ACC112 (cell line): ENCODE measurements at regions not wholly inside any gene's neighbourhood (a gene's known extent, or its start where the extent isn't known, plus 50 kb on each side); places are given as distances from the start of the nearest gene placed in this dataset.

Source experiments
- H2AFZ ChIP-seq: fragments of 200-600 bp; sonication (generic); one replicate; pipeline ENCODE4 v1.6.0; 2017; ENCODE audit warnings: antibody characterized with exemption, low read length; ENCODE audit not compliant: unreplicated experiment
- H3K27ac ChIP-seq: fragments of 200-600 bp; sonication (generic); 2 replicates; pipeline ENCODE4 v1.5.1; 2014; ENCODE audit warnings: low read depth, mild to moderate bottlenecking, antibody characterized with exemption, low read length, moderate library complexity
- H3K27me3 ChIP-seq: fragments of 200-600 bp; sonication (generic); 2 replicates; pipeline ENCODE4 v1.6.1; 2014; ENCODE audit warnings: mild to moderate bottlenecking, antibody characterized with exemption, low read length, moderate library complexity, mixed read lengths; ENCODE audit not compliant: insufficient read depth
- H3K36me3 ChIP-seq: fragments of 200-600 bp; sonication (generic); 2 replicates; pipeline ENCODE4 v1.6.1; 2016; ENCODE audit warnings: mild to moderate bottlenecking, antibody characterized with exemption, low read length, moderate library complexity, mixed read lengths; ENCODE audit not compliant: insufficient read depth
- H3K4me1 ChIP-seq: fragments of 200-600 bp; sonication (generic); one replicate; pipeline ENCODE4 v1.6.1; 2016; ENCODE audit warnings: low read length, mixed read lengths; ENCODE audit not compliant: insufficient read depth, unreplicated experiment, control insufficient read depth
- H3K4me3 ChIP-seq: fragments of 200-600 bp; sonication (generic); 2 replicates; pipeline ENCODE4 v1.5.1; 2014; ENCODE audit warnings: mild to moderate bottlenecking, low read depth, low read length
- H3K79me2 ChIP-seq: fragments of 200-600 bp; sonication (generic); one replicate; pipeline ENCODE4 v1.6.0; 2016; ENCODE audit warnings: low read length; ENCODE audit not compliant: control insufficient read depth, unreplicated experiment, insufficient read depth

GRCh38 chr1:69321311-69321710 is 246.4 kb upstream of the LRRC7 start:
- Histone ChIP-seq H2AFZ (no peak overlapping the region), H3K4me1 (no peaks in the 10 kb centered on the region), H3K79me2 (no peaks in the 10 kb centered on the region), H3K4me3 (no peak overlapping the region), H3K27ac (no peak overlapping the region), H3K36me3 (no peaks in the 10 kb centered on the region), H3K27me3 (no peaks in the 10 kb centered on the region)

DNA sequence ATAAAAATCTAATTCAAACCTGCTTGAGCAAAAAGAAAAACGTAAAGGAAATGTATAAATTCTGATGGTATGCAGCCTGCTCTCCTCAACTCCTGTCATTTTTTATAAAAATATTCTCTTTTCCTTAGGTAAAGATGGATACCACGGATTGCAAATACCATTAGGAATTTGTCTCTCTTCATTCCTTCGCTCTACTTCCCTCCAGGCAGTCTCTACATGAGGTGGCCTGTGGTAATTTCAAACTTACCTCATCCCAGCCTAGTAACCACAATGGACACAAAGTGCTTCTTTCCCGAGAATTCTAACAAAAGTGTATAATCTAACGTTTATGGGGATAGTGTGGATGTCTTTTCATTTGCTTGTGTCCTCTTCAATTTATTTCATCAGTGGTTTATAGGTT is 239.5 kb upstream of the LRRC7 start:
- no peak overlapping the region for H3K27ac ChIP-seq

DNA sequence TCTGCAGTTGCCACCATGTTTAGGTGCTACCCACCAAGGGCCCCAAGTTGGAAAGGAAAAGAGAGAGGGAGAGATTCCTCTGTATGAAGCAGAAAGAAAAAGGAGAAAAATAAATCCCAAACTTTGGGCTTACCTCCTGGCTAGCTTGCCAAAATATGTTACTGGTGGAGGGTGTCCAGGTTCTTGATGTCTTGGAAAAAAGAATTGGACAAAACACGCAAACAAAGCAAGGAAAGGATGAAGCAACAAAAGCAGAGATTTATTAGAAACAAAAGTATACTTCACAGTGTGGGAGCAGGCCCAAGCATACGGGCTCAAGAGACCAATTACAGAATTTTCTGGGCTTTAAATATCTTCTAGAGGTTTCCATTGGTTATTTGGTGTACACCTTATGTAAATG is 204.5 kb upstream of the LRRC7 start:
- H3K27ac ChIP-seq, result no peak overlapping the region
- no peaks in the 10 kb centered on the region for H3K79me2 ChIP-seq
- no peaks in the 10 kb centered on the region for H3K27me3 ChIP-seq
- H3K36me3 ChIP-seq, result no peaks in the 10 kb centered on the region
- no peak overlapping the region for H2AFZ ChIP-seq
- no peak overlapping the region for H3K4me3 ChIP-seq
- no peaks in the 10 kb centered on the region for H3K4me1 ChIP-seq

More for the DNA sequence above, 239.5 kb upstream of the LRRC7 start:
- Histone ChIP-seq H3K4me1 (no peaks in the 10 kb centered on the region), H2AFZ (no peak overlapping the region), H3K79me2 (no peaks in the 10 kb centered on the region), H3K27me3 (no peaks in the 10 kb centered on the region), H3K4me3 (no peak overlapping the region), H3K36me3 (no peaks in the 10 kb centered on the region)

GRCh38 chr1:69373520-69373919 is 194.2 kb upstream of the LRRC7 start:
- H3K36me3 ChIP-seq, result no peaks in the 10 kb centered on the region
- no peaks in the 10 kb centered on the region for H3K79me2 ChIP-seq
- H2AFZ ChIP-seq, result no peak overlapping the region
- no peak overlapping the region for H3K27ac ChIP-seq
- H3K4me3 ChIP-seq, result no peak overlapping the region
- no peaks in the 10 kb centered on the region for H3K27me3 ChIP-seq
- no peaks in the 10 kb centered on the region for H3K4me1 ChIP-seq

- no peak overlapping the region for H2AFZ ChIP-seq
- H3K36me3 ChIP-seq, result no peaks in the 10 kb centered on the region
- no peak overlapping the region for H3K4me3 ChIP-seq
Observed at GRCh38 chr1:69376408-69376807, 191.3 kb upstream of the LRRC7 start.

GRCh38 chr1:69377507-69377906 is 190.2 kb upstream of the LRRC7 start:
- H3K27me3 ChIP-seq, result no peaks in the 10 kb centered on the region
- no peak overlapping the region for H2AFZ ChIP-seq
- no peaks in the 10 kb centered on the region for H3K36me3 ChIP-seq
- H3K4me3 ChIP-seq, result no peak overlapping the region
- H3K4me1 ChIP-seq, result no peaks in the 10 kb centered on the region
- no peak overlapping the region for H3K27ac ChIP-seq
- no peaks in the 10 kb centered on the region for H3K79me2 ChIP-seq

More at GRCh38 chr1:69376408-69376807, 191.3 kb upstream of the LRRC7 start:
- Histone ChIP-seq H3K4me1 (no peaks in the 10 kb centered on the region), H3K27me3 (no peaks in the 10 kb centered on the region), H3K27ac (no peak overlapping the region), H3K79me2 (no peaks in the 10 kb centered on the region)

DNA sequence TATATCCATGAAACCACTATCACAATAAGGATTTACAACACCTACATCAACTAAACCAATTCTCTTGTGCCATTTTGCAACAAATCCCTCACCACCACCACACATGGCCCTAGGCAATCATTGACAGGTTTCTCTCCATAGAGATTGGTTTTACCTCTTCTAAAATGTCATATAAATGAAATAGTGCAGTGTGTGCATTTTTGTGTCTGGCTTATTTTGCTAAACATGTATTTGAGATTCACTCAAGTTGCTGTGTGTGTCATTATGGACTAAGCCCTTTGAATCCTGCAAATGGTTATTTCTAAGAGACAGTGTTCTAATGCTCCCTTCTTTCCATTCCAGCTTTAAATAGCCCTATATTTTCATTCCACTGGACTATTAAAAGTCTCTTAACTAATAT is 179.7 kb upstream of the LRRC7 start:
- H3K4me3 ChIP-seq, result no peak overlapping the region
- no peaks in the 10 kb centered on the region for H3K4me1 ChIP-seq
- H3K36me3 ChIP-seq, result no peaks in the 10 kb centered on the region
- no peaks in the 10 kb centered on the region for H3K79me2 ChIP-seq
- no peak overlapping the region for H2AFZ ChIP-seq
- H3K27ac ChIP-seq, result no peak overlapping the region
- H3K27me3 ChIP-seq, result no peaks in the 10 kb centered on the region

GRCh38 chr1:69400128-69400527 is 167.6 kb upstream of the LRRC7 start:
- no peak overlapping the region for H3K4me3 ChIP-seq
- H3K36me3 ChIP-seq, result no peaks in the 10 kb centered on the region
- H3K27ac ChIP-seq, result no peak overlapping the region
- H2AFZ ChIP-seq, result no peak overlapping the region
- H3K4me1 ChIP-seq, result no peaks in the 10 kb centered on the region
- no peaks in the 10 kb centered on the region for H3K79me2 ChIP-seq
- no peaks in the 10 kb centered on the region for H3K27me3 ChIP-seq

DNA sequence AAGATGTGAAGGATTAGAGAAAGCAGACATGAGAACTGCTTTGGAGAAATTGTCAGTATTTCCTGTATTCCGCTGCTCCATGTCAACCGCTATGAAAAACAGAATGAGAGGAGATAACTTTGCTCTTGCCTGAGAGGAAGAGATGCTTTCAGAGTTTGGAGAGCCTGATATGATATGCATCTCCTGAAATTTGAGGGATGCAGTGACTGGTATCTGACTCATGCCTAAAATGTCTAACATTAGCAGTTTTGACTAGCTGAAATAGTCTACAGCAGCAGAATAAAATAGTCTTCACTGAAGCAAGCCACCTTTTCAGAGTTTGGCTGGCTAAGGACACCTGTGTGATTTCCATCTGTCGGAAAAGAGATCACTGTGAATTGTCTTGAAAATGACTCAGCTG is 165.8 kb upstream of the LRRC7 start:
- Histone ChIP-seq H3K4me1 (no peaks in the 10 kb centered on the region), H3K4me3 (no peak overlapping the region), H3K36me3 (no peaks in the 10 kb centered on the region), H3K79me2 (no peaks in the 10 kb centered on the region), H2AFZ (no peak overlapping the region), H3K27ac (no peak overlapping the region), H3K27me3 (no peaks in the 10 kb centered on the region)

GRCh38 chr1:69403756-69404320 is 163.9 kb upstream of the LRRC7 start:
- no peak overlapping the region for H2AFZ ChIP-seq
- no peaks in the 10 kb centered on the region for H3K36me3 ChIP-seq
- no peaks in the 10 kb centered on the region for H3K4me1 ChIP-seq
- no peaks in the 10 kb centered on the region for H3K27me3 ChIP-seq
- H3K27ac ChIP-seq, result no peak overlapping the region
- no peaks in the 10 kb centered on the region for H3K79me2 ChIP-seq
- no peak overlapping the region for H3K4me3 ChIP-seq

DNA sequence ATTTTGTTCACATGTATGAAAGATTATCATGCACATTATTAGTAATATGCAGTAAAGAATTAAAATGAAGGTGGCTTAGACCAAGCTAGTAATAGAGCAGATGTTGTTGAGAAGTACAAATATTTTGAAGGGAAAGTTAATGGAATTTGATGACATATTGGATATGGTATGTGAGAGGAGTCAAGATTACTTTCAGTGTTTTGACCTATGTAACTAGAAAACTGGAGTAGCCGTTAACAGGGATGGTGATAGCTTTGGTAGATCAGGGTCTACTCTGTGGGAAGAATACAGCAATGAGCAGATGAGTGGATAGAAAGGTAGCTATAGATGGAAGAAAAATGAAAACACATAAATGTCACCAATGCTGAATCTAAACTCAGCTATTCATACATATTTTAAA is 163.2 kb upstream of the LRRC7 start:
- Histone ChIP-seq H2AFZ (no peak overlapping the region), H3K27me3 (no peaks in the 10 kb centered on the region), H3K4me1 (no peaks in the 10 kb centered on the region), H3K79me2 (no peaks in the 10 kb centered on the region), H3K4me3 (no peak overlapping the region), H3K36me3 (no peaks in the 10 kb centered on the region), H3K27ac (no peak overlapping the region)
